ENCODE measurements at regions not wholly inside any gene's neighbourhood (a gene's known extent, or its start where the extent isn't known, plus 50 kb on each side); places are given as distances from the start of the nearest gene placed in this dataset.

- TF ChIP-seq HMGA2 (CRISPR knock-in tag; IDR thresholded peaks at IDR 0.05) (no peak), CREB1 (CRISPR knock-in tag; IDR thresholded peaks at IDR 0.05) (no peak), ZNF532 (CRISPR knock-in tag; IDR thresholded peaks at IDR 0.05; ENCODE audit: borderline replicate concordance) (no peak), OVOL2 (CRISPR knock-in tag; IDR thresholded peaks at IDR 0.05; ENCODE audit: borderline replicate concordance) (no peak)
Measured at GRCh38 chrX:28085653-28086052, 104.4 kb upstream of the DCAF8L1 start (continued).

GRCh38 chrX:28058901-28059300 lies 77.7 kb upstream of the DCAF8L1 start:
- DNase-seq (ENCODE audit: low spot score) = no peak
- no peak for ATAC-seq
- Mint-ChIP-seq H3K27ac (no peak overlapping the region), H3K9me3 (no peaks in the 10 kb centered on the region), H3K4me1 (no peaks in the 10 kb centered on the region), H3K27me3 (ENCODE audit: low read depth) (no peaks in the 10 kb centered on the region), H3K36me3 (no peaks in the 10 kb centered on the region), H3K4me3 (no peak overlapping the region)
- ChIA-PET CTCF (no interaction called here), POLR2A (no interaction called here)
- TF ChIP-seq ERG (CRISPR knock-in tag; IDR thresholded peaks at IDR 0.05) (no peak), RELA (CRISPR knock-in tag; IDR thresholded peaks at IDR 0.05; ENCODE audit: borderline replicate concordance) (no peak), NFATC4 (CRISPR knock-in tag; IDR thresholded peaks at IDR 0.05) (no peak), TEAD4 (CRISPR knock-in tag; IDR thresholded peaks at IDR 0.05) (no peak), TP53 (CRISPR knock-in tag; IDR thresholded peaks at IDR 0.05) (no peak), MAX (CRISPR knock-in tag; IDR thresholded peaks at IDR 0.05) (no peak), TCF7 (CRISPR knock-in tag; IDR thresholded peaks at IDR 0.05; ENCODE audit: low read depth) (no peak), CBFB (CRISPR knock-in tag; IDR thresholded peaks at IDR 0.05; ENCODE audit: low read depth) (no peak), IRF2 (CRISPR knock-in tag; IDR thresholded peaks at IDR 0.05; ENCODE audit: borderline replicate concordance, low read depth) (no peak), E2F5 (CRISPR knock-in tag; IDR thresholded peaks at IDR 0.05) (no peak), STAT6 (CRISPR knock-in tag; conservative IDR thresholded peaks at IDR 0.05; ENCODE audit: low read depth) (no peak), MYBL2 (CRISPR knock-in tag; IDR thresholded peaks at IDR 0.05) (no peak), FOXP4 (CRISPR knock-in tag; IDR thresholded peaks at IDR 0.05) (no peak), E2F1 (CRISPR knock-in tag; IDR thresholded peaks at IDR 0.05) (no peak), ZNF532 (CRISPR knock-in tag; IDR thresholded peaks at IDR 0.05; ENCODE audit: borderline replicate concordance) (no peak)
